H1 (cell line): ENCODE measurements at regions not wholly inside any gene's neighbourhood (a gene's known extent, or its start where the extent isn't known, plus 50 kb on each side); places are given as distances from the start of the nearest gene placed in this dataset.

Source experiments
- CBX8 ChIP-seq: fragments of 300-800, 300-1000 bp; sonication (generic); IDR thresholded peaks from 2 replicates; pipeline ENCODE4 v1.7.1; 2016; ENCODE audit warnings: low read depth, low read length, borderline replicate concordance
- EP300 ChIP-seq, 2 experiments: IDR thresholded peaks; 1 replicate in 1 of 2; 2 replicates in 1 of 2; pipeline ENCODE4 v1.6.1; 2011 to 2012; ENCODE audit warnings: low read depth in 2 of 2, low read length in 2 of 2, mild to moderate bottlenecking in 2 of 2, borderline replicate concordance in 1 of 2, inconsistent platforms in 1 of 2, moderate library complexity in 1 of 2
- EZH2 ChIP-seq: fragments of 200-600 bp; sonication (generic); IDR thresholded peaks from 2 replicates; pipeline ENCODE4 v1.7.1; 2012; ENCODE audit warnings: low read depth, mild to moderate bottlenecking, moderate library complexity, low read length, inconsistent platforms; ENCODE audit not compliant: severe bottlenecking
- FOSL1 ChIP-seq: IDR thresholded peaks from 2 replicates; pipeline ENCODE4 v1.6.1; 2011; ENCODE audit warnings: mild to moderate bottlenecking, low read depth, low read length, moderate library complexity; ENCODE audit not compliant: insufficient read depth
- HDAC2 ChIP-seq, 2 experiments: fragments of 300-600 bp in 1 of 2; sonication (generic) in 1 of 2; IDR thresholded peaks; 2 replicates each; pipeline ENCODE4 v1.6.1; 2011 to 2012; ENCODE audit warnings: low read depth in 2 of 2, low read length in 2 of 2, mild to moderate bottlenecking in 2 of 2, moderate library complexity in 2 of 2, borderline replicate concordance in 1 of 2, inconsistent platforms in 1 of 2
- MAFK ChIP-seq: IDR thresholded peaks from 2 replicates; pipeline ENCODE4 v1.6.1; 2012; ENCODE audit warnings: low read depth, mild to moderate bottlenecking, improper control_type of control experiment, low read length
- POLR2A ChIP-seq, 2 experiments: IDR thresholded peaks; 1 replicate in 1 of 2; 2 replicates in 1 of 2; pipeline ENCODE4 v1.6.1; 2011; ENCODE audit warnings: low read depth in 2 of 2, low read length in 2 of 2, mild to moderate bottlenecking in 2 of 2; ENCODE audit errors: control extremely low read depth in 1 of 2
- POLR2AphosphoS5 ChIP-seq: IDR thresholded peaks from 2 replicates; pipeline ENCODE4 v1.6.1; 2011; ENCODE audit warnings: low read depth, low read length
- RNF2 ChIP-seq: fragments of 200-900, 300-1000 bp; sonication (generic); IDR thresholded peaks from 2 replicates; pipeline ENCODE4 v1.7.1; 2016; ENCODE audit warnings: borderline replicate concordance, low read depth, mild to moderate bottlenecking, antibody characterized with exemption, low read length; ENCODE audit not compliant: poor library complexity, severe bottlenecking; ENCODE audit errors: missing control alignments
- SP1 ChIP-seq: IDR thresholded peaks from 2 replicates; pipeline ENCODE4 v1.6.1; 2011; ENCODE audit warnings: low read depth, low read length
- YY1 ChIP-seq: IDR thresholded peaks from 2 replicates; pipeline ENCODE4 v1.6.1; 2011; ENCODE audit warnings: low read depth, mild to moderate bottlenecking, low read length
- TF ChIP-seq, protein P1 (sequence below): IDR thresholded peaks from 2 replicates; pipeline ENCODE4 v1.6.1; 2012; ENCODE audit warnings: inconsistent platforms
- TF ChIP-seq, protein P2 (sequence below): IDR thresholded peaks from 2 replicates; pipeline ENCODE4 v1.6.1; 2011; ENCODE audit warnings: low read depth, mild to moderate bottlenecking, low read length; ENCODE audit not compliant: insufficient read depth

DNA sequence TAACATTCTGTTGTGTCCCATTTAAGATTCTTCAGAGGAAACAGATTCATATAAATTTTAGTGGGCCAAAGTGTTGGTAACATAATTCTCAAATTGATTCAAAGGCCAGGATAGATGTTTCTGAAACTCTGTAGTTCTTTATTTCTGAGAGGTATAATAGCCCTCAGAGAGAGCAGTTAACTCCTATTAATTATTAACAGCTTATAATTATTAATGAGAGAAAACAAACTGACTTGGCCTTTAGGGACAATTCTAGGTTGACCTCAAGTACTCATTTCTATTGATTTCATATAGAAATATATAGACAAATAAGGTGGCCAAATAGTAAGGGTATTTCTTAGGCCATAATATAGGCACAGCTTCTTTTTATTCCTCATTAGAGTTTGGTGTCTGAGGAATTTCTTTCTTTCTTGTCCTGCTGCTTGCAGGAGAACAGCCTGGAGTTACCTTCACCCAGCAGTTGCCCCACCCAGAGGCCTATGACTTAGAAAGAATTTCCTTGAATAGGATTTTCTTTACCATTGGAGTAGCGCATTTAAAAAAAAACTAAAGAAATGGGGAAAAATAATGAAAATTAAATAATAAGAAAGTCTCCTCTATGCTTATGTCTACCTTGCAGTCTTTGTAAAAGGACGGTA is 1430.1 kb upstream of the SPRY2 start:
- TF ChIP-seq SP1 = no peak
- no peak for TF ChIP-seq FOSL1
- no peak for TF ChIP-seq YY1
- no peak for TF ChIP-seq EZH2
- no peak for TF ChIP-seq MAFK
- no peak for TF ChIP-seq EP300 (IDR thresholded peaks at IDR 0.05; ENCODE audit: borderline replicate concordance in 1 of 2, low read depth in 2 of 2, low read length in 2 of 2)
- no peak for TF ChIP-seq CBX8
- no peak for TF ChIP-seq HDAC2 (IDR thresholded peaks at IDR 0.05; ENCODE audit: borderline replicate concordance in 1 of 2, low read depth in 2 of 2, low read length in 2 of 2)
- no peak for TF ChIP-seq POLR2AphosphoS5
- no peak for TF ChIP-seq POLR2A (IDR thresholded peaks at IDR 0.05; ENCODE audit: control extremely low read depth in 1 of 2, low read depth in 2 of 2, low read length in 2 of 2)
- TF ChIP-seq, protein P1, sequence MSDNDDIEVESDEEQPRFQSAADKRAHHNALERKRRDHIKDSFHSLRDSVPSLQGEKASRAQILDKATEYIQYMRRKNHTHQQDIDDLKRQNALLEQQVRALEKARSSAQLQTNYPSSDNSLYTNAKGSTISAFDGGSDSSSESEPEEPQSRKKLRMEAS = no peak
- no peak for TF ChIP-seq RNF2
- TF ChIP-seq, protein P2, sequence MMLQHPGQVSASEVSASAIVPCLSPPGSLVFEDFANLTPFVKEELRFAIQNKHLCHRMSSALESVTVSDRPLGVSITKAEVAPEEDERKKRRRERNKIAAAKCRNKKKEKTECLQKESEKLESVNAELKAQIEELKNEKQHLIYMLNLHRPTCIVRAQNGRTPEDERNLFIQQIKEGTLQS = no peak
